BLaER1 treated with 17β-estradiol and CSF1 and Interleukin-3, amounts not matched to agents 10 nM and 100 nM (cell line): ENCODE measurements at regions not wholly inside any gene's neighbourhood (a gene's known extent, or its start where the extent isn't known, plus 50 kb on each side); places are given as distances from the start of the nearest gene placed in this dataset.

Experiments used
- H3K27ac ChIP-seq, 11 experiments: shearing (Covaris generic); formaldehyde crosslinking; 2 replicates each; pipeline ENCODE4 v1.8.1; 2022
- H3K27me3 ChIP-seq, 11 experiments: shearing (Covaris generic); formaldehyde crosslinking; 2 replicates each; pipeline ENCODE4 v1.8.1; 2022
- H3K36me3 ChIP-seq, 11 experiments: shearing (Covaris generic); formaldehyde crosslinking; 2 replicates each; pipeline ENCODE4 v1.8.1; 2022
- H3K4me1 ChIP-seq, 10 experiments: shearing (Covaris generic); formaldehyde crosslinking; 2 replicates each; pipeline ENCODE4 v1.8.1; 2022
- H3K4me2 ChIP-seq, 11 experiments: shearing (Covaris generic); formaldehyde crosslinking; 2 replicates each; pipeline ENCODE4 v1.8.1; 2022
- H3K4me3 ChIP-seq, 10 experiments: shearing (Covaris generic); formaldehyde crosslinking; 2 replicates each; pipeline ENCODE4 v1.8.1; 2022
- H3K9ac ChIP-seq, 11 experiments: shearing (Covaris generic); formaldehyde crosslinking; 2 replicates each; pipeline ENCODE4 v1.8.1; 2022
- H3K9me3 ChIP-seq, 11 experiments: shearing (Covaris generic); formaldehyde crosslinking; replicated peaks in 1 of 11; 2 replicates each; pipeline ENCODE4 v1.8.1; 2022
- H4K20me1 ChIP-seq, 11 experiments: shearing (Covaris generic); formaldehyde crosslinking; 2 replicates each; pipeline ENCODE4 v1.8.1; 2022
- Cebpa-rat ChIP-seq, 11 experiments: shearing (Covaris generic); IDR thresholded peaks; 2 replicates each; pipeline ENCODE4 v1.8.1; 2022

DNA sequence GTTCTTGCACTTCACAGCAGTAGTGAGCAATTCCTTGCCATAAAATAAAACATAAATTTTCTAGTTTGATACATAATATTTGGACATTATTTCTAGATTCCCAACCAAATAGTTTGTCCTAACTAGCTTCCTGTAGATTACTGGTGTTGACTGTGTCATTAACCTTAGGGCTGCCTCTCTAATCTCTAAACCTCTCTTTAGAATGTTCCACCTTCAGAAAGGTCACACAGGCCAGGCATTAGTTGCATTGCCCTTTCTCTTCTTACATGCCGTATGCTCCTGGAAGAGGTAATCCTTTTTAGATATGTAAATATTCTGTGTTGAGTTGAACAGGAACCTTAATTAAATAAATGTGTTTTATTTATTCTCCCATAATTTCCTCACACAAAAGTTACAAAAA lies 904.9 kb upstream of the CNTN5 start:
- no peak for TF ChIP-seq Cebpa-rat (IDR thresholded peaks at IDR 0.05)
- Histone ChIP-seq H3K4me1 (no peaks in the 10 kb centered on the region), H3K36me3 (no peaks in the 10 kb centered on the region), H3K4me3 (no peak overlapping the region), H3K27ac (no peak overlapping the region), H3K4me2 (no peak overlapping the region), H3K9me3 (no peaks in the 10 kb centered on the region), H3K27me3 (no peaks in the 10 kb centered on the region), H3K9ac (no peak overlapping the region), H4K20me1 (no peaks in the 10 kb centered on the region)

DNA sequence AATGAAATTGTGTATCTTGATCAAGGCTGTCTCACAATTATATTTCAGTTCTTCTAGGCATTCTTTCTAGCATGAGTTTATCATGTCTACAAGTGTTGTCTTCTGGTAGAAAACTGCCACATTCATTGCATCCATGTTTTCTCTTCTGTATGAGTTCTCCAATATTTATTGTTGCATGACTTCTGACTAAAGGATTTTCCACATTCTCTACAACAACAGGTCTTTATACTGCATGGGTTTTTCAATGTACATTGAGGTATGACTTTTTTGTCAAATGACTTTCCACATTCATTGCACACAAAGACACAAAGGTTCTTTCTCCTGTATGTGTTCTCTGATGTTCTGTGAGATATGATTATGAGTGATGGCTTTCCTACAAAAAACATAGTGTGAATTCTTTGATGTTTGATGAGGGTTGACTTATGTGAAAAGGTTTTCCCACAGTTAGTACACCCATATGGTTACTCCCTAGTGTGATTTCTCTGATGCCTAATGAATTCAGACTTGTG lies 890.6 kb upstream of the CNTN5 start:
- Histone ChIP-seq H3K27ac (no peak overlapping the region), H3K36me3 (no peaks in the 10 kb centered on the region), H3K9me3 (peaks cover 0 to 23% (median 0%) of the 10 kb centered on the region in 11 experiments; a peak in 6 of 22 replicates), H4K20me1 (no peaks in the 10 kb centered on the region), H3K4me3 (no peak overlapping the region), H3K4me1 (no peaks in the 10 kb centered on the region), H3K27me3 (no peaks in the 10 kb centered on the region), H3K9ac (no peak overlapping the region), H3K4me2 (no peak overlapping the region)
- no peak for TF ChIP-seq Cebpa-rat (IDR thresholded peaks at IDR 0.05)

DNA sequence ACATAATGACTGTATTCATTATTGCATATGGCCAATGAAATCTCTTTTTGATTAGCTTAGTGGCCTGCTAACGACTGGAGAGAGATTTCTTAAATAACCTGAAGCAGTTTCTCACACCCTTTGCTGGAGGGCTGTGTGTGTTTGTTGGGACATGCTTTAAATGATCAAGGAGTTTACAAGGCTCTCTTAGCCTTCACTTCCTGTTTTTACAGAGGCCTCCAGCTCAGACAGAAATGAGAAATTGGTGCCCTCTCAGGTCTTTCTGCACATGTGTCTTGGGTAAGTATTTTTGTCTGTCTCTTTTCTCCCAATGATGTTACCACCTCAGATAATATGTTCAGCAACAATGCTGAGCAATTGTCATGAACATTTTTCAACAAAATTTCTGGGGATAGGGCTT lies 884.4 kb upstream of the CNTN5 start:
- no peaks in the 10 kb centered on the region for H3K4me1 ChIP-seq
- H3K36me3 ChIP-seq, result no peaks in the 10 kb centered on the region
- no peak overlapping the region for H3K4me3 ChIP-seq
- H3K9me3 ChIP-seq, result peaks cover 0 to 8% (median 0%) of the 10 kb centered on the region in 11 experiments; a peak in 6 of 22 replicates
- no peak for TF ChIP-seq Cebpa-rat (IDR thresholded peaks at IDR 0.05)
- no peaks in the 10 kb centered on the region for H3K27me3 ChIP-seq
- no peak overlapping the region for H3K27ac ChIP-seq
- no peak overlapping the region for H3K4me2 ChIP-seq
- no peaks in the 10 kb centered on the region for H4K20me1 ChIP-seq
- H3K9ac ChIP-seq, result no peak overlapping the region

DNA sequence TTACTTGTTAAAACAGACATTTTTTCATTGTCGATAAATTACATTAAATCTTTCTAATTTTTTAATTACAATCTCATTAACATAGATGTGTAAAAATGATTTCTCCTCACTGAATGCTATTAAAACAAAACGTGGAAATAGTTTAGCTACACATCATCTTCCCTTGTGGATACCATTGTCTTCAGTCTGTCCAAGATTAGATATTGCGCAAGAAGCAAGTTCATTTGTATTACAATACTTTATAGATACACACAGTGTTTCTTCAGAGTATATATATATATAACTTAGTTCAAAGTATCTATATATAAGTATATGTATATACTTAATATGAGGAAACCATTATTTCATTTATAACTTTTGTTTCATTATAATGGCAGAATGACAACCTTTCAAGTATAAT lies 883.3 kb upstream of the CNTN5 start:
- H3K4me1 ChIP-seq, result no peaks in the 10 kb centered on the region
- no peak overlapping the region for H3K27ac ChIP-seq
- H3K9ac ChIP-seq, result no peak overlapping the region
- H3K27me3 ChIP-seq, result no peaks in the 10 kb centered on the region
- no peak overlapping the region for H3K4me3 ChIP-seq
- peak in 3 of 11 experiments; percentile 20 to 85 (median 75); a peak in 5 of 22 replicates for TF ChIP-seq Cebpa-rat (IDR thresholded peaks at IDR 0.05)
- H3K9me3 ChIP-seq, result peaks cover 0 to 7% (median 0%) of the 10 kb centered on the region in 11 experiments; a peak in 5 of 22 replicates
- no peaks in the 10 kb centered on the region for H3K36me3 ChIP-seq
- H4K20me1 ChIP-seq, result no peaks in the 10 kb centered on the region
- H3K4me2 ChIP-seq, result no peak overlapping the region

DNA sequence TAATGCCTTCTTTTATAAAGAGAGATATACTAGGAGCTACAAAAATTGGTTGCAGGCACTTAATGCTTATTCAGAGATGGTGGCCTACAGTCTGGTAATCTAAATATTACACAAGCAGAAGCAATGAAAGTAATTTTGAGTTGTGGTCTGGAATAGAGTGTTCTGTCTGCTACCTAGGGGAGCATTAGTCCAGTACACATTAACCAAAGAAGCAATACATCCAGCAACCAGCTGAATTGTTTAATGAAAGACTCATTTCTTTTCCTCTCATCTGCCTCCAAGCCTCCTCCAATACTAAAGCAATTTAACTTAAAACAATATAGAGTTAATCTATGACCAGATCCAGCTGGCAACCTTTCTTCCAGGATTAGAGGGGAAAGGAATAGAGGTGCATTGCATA lies 877.1 kb upstream of the CNTN5 start:
- H3K27ac ChIP-seq, result no peak overlapping the region
- no peak overlapping the region for H3K4me3 ChIP-seq
- no peak overlapping the region for H3K9ac ChIP-seq
- no peak overlapping the region for H3K4me2 ChIP-seq
- no peak for TF ChIP-seq Cebpa-rat (IDR thresholded peaks at IDR 0.05)
- no peaks in the 10 kb centered on the region for H3K36me3 ChIP-seq
- H4K20me1 ChIP-seq, result no peaks in the 10 kb centered on the region
- no peaks in the 10 kb centered on the region for H3K4me1 ChIP-seq
- no peaks in the 10 kb centered on the region for H3K27me3 ChIP-seq
- peaks cover 0 to 17% (median 10%) of the 10 kb centered on the region in 11 experiments; a peak in 14 of 22 replicates for H3K9me3 ChIP-seq

DNA sequence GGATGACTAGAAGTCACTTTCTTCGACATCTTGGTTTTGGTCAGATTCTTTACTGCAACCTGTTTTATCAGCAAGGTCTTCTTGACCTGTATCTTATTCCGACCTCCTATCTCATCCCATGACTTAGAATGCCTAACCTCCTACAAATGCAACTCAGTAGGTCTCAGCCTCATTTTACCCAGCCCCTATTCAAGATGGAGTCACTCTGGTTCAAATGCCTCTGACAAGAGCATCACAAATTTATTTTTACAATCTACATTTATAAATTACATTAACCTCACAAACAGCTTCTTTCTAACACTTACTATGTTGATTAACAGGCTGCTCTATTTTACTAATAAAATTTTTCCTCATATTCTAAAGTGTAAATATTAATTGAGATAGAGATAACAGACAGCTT lies 867.0 kb upstream of the CNTN5 start:
- Histone ChIP-seq H3K36me3 (no peaks in the 10 kb centered on the region), H3K9me3 (0 out of 22 replicates have a peak, but pooled peaks cover 0 to 5% (median 0%) of the 10 kb centered on the region in 11 experiments), H3K27ac (no peak overlapping the region), H3K4me2 (peak overlapping the region in 2 of 11 experiments; percentile 1 to 47; a peak in 3 of 22 replicates), H4K20me1 (no peaks in the 10 kb centered on the region), H3K9ac (no peak overlapping the region), H3K4me3 (no peak overlapping the region), H3K4me1 (peaks cover 0 to 9% (median 0%) of the 10 kb centered on the region in 10 experiments; a peak in 1 of 20 replicates), H3K27me3 (no peaks in the 10 kb centered on the region)
- TF ChIP-seq Cebpa-rat (IDR thresholded peaks at IDR 0.05), result no peak

DNA sequence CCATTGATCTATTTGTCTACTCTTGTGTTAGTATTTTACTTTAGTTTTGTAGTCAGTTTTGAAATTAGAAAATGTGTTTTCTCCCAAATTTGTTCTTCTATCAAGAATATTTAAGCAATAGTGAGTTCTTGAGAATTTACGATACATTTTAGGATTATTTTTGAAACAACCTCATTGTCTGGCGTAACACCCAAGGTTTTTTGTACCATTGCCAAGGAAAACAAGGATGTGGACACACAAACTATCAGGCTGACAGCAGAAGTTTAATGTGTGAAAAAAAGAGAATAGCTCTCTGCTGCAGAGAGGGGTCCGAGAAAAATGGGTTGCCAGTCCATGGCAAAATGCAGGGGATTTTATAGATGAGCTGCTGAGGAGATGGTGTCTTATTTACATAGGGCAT lies 865.1 kb upstream of the CNTN5 start:
- no peak overlapping the region for H3K9ac ChIP-seq
- no peaks in the 10 kb centered on the region for H4K20me1 ChIP-seq
- peaks cover 0 to 9% (median 0%) of the 10 kb centered on the region in 10 experiments; a peak in 1 of 20 replicates for H3K4me1 ChIP-seq
- no peaks in the 10 kb centered on the region for H3K36me3 ChIP-seq
- 0 out of 22 replicates have a peak, but pooled peaks cover 0 to 5% (median 0%) of the 10 kb centered on the region in 11 experiments for H3K9me3 ChIP-seq
- H3K27ac ChIP-seq, result no peak overlapping the region
- no peak overlapping the region for H3K4me2 ChIP-seq
- TF ChIP-seq Cebpa-rat (IDR thresholded peaks at IDR 0.05), result no peak
- no peak overlapping the region for H3K4me3 ChIP-seq
- H3K27me3 ChIP-seq, result no peaks in the 10 kb centered on the region

DNA sequence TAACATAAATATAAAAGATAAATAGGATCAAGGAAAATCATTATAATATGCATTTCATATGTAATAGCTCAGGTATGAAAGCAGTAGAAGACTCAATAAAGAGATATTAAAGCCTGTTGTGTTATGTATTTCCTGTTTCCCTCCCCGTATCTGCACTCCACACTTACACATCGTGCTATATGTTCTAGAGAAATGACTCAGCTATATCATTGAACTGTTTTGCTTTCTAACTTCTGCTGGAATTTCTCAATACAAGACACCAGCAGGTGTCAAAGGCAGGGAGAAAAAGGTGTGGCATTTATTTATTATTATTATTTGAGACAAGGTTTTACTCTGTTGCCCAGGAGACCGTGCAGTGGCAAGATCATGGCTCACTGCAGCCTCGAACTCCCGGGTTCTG lies 842.8 kb upstream of the CNTN5 start:
- Histone ChIP-seq H3K36me3 (no peaks in the 10 kb centered on the region), H3K9ac (no peak overlapping the region), H3K4me2 (no peak overlapping the region), H3K4me1 (no peaks in the 10 kb centered on the region), H4K20me1 (no peaks in the 10 kb centered on the region), H3K9me3 (no peaks in the 10 kb centered on the region), H3K27me3 (no peaks in the 10 kb centered on the region), H3K4me3 (no peak overlapping the region), H3K27ac (no peak overlapping the region)
- no peak for TF ChIP-seq Cebpa-rat (IDR thresholded peaks at IDR 0.05)

DNA sequence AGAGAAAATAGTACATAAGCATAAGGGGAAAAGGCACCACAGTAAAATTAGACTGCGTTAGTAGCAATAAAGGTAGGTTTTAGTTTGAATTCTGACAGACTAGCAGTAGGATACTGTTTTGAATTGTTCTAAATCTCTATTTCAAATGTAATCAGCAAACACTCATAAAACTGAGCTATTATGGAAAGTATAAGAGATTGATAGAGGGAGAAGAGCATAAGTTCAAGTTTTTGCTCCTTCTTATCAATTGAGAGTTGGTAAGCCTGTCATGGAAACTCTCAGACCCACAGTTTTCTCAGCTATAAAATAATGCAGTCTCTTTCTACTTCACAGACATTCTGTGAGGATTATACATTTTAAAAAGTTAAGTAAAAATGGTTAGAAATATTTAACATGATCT lies 840.2 kb upstream of the CNTN5 start:
- Histone ChIP-seq H3K4me1 (no peaks in the 10 kb centered on the region), H3K4me3 (no peak overlapping the region), H3K9me3 (peaks cover 11 to 13% (median 12%) of the 10 kb centered on the region in 11 experiments), H3K27ac (no peak overlapping the region), H3K27me3 (no peaks in the 10 kb centered on the region), H3K4me2 (no peak overlapping the region), H3K9ac (no peak overlapping the region), H4K20me1 (no peaks in the 10 kb centered on the region), H3K36me3 (no peaks in the 10 kb centered on the region)
- no peak for TF ChIP-seq Cebpa-rat (IDR thresholded peaks at IDR 0.05)

DNA sequence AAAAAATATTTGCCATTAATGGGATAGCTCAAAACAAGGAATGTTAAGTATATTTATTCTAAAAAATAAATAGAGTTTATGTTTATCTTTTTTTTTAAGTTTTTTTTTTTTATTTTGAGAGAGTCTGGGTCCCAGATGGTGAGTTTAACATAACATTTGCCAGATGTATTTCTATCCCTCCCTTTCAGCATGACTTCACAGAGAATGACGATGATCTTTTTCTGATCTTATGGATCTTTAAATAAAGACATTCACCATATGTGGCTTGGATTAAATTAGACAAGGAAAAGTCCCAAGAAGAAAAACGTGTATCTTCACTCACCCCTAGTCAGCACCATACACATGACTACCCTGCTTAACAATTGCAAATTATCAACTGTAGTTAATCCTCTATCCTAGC lies 839.8 kb upstream of the CNTN5 start:
- H3K9ac ChIP-seq, result no peak overlapping the region
- H3K4me2 ChIP-seq, result no peak overlapping the region
- no peak overlapping the region for H3K4me3 ChIP-seq
- no peak for TF ChIP-seq Cebpa-rat (IDR thresholded peaks at IDR 0.05)
- H4K20me1 ChIP-seq, result no peaks in the 10 kb centered on the region
- no peak overlapping the region for H3K27ac ChIP-seq
- H3K9me3 ChIP-seq, result peaks cover 13 to 14% (median 13%) of the 10 kb centered on the region in 11 experiments
- H3K27me3 ChIP-seq, result no peaks in the 10 kb centered on the region
- no peaks in the 10 kb centered on the region for H3K4me1 ChIP-seq
- no peaks in the 10 kb centered on the region for H3K36me3 ChIP-seq
